Liver (tissue), 3 donors: ENCODE measurements at regions not wholly inside any gene's neighbourhood (a gene's known extent, or its start where the extent isn't known, plus 50 kb on each side); places are given as distances from the start of the nearest gene placed in this dataset.

Experiments
- CTCF ChIP-seq: fragments of 150-350 bp; IDR thresholded peaks from 2 replicates; pipeline ENCODE4 v1.5.1; 2017; ENCODE audit warnings: improper control_type of control experiment, low read depth, low read length; ENCODE audit not compliant: missing input control
- FOXA1 ChIP-seq: IDR thresholded peaks from 2 replicates; pipeline ENCODE4 v1.6.1; 2016; ENCODE audit warnings: antibody characterized with exemption
- JUND ChIP-seq, 2 donors: IDR thresholded peaks; 2 replicates each; pipeline ENCODE4 v1.6.1; 2016; ENCODE audit warnings: antibody characterized with exemption in 2 of 2
- YY1 ChIP-seq: IDR thresholded peaks from 2 replicates; pipeline ENCODE4 v1.6.1; 2016; ENCODE audit warnings: antibody characterized with exemption, mild to moderate bottlenecking
- TF ChIP-seq, protein P1 (sequence below): IDR thresholded peaks from 2 replicates; pipeline ENCODE4 v1.6.1; 2016; ENCODE audit warnings: antibody characterized with exemption, mild to moderate bottlenecking
- donor health status: healthy.
- donor health status: healthy.

DNA sequence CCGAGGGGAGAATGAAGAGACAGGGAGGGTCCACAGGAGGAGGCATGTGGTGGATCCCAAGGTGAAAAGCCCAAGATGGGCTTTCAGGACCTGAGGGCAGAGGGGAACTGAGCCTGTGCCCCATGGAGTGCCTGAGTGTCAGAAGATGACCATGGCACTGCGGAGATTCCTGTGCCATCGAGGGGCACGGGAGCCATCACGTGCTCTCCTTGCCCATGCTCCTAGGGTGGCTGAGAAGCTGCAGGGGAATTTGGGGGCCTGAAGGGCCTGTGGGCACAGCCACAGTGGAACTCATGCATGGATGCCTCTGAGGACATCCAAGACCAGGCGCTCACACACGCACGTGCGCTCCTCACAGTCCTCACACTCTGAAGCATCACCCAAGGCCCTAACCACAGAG lies 56.1 kb upstream of the GLI2 start:
- TF ChIP-seq YY1 (no peak), JUND (IDR thresholded peaks at IDR 0.05) (no peak), CTCF (no peak), FOXA1 (no peak)
- TF ChIP-seq, protein P1, sequence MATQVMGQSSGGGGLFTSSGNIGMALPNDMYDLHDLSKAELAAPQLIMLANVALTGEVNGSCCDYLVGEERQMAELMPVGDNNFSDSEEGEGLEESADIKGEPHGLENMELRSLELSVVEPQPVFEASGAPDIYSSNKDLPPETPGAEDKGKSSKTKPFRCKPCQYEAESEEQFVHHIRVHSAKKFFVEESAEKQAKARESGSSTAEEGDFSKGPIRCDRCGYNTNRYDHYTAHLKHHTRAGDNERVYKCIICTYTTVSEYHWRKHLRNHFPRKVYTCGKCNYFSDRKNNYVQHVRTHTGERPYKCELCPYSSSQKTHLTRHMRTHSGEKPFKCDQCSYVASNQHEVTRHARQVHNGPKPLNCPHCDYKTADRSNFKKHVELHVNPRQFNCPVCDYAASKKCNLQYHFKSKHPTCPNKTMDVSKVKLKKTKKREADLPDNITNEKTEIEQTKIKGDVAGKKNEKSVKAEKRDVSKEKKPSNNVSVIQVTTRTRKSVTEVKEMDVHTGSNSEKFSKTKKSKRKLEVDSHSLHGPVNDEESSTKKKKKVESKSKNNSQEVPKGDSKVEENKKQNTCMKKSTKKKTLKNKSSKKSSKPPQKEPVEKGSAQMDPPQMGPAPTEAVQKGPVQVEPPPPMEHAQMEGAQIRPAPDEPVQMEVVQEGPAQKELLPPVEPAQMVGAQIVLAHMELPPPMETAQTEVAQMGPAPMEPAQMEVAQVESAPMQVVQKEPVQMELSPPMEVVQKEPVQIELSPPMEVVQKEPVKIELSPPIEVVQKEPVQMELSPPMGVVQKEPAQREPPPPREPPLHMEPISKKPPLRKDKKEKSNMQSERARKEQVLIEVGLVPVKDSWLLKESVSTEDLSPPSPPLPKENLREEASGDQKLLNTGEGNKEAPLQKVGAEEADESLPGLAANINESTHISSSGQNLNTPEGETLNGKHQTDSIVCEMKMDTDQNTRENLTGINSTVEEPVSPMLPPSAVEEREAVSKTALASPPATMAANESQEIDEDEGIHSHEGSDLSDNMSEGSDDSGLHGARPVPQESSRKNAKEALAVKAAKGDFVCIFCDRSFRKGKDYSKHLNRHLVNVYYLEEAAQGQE, result no peak
